HCT116 (cell line): ENCODE measurements at regions not wholly inside any gene's neighbourhood (a gene's known extent, or its start where the extent isn't known, plus 50 kb on each side); places are given as distances from the start of the nearest gene placed in this dataset.

Source experiments
- ATF3 ChIP-seq: IDR thresholded peaks from 2 replicates; pipeline ENCODE4 v1.6.1; 2012
- CTCF ChIP-seq, 3 experiments: fragments of 200-600 bp in 1 of 3; sonication (generic) in 1 of 3; IDR thresholded peaks in 2 of 3; conservative IDR thresholded peaks in 1 of 3; 2 replicates each; pipeline ENCODE4 v1.5.1; 2012 to 2017; ENCODE audit warnings: low read depth in 2 of 3, low read length in 2 of 3, antibody characterized with exemption in 1 of 3, borderline replicate concordance in 1 of 3, control low read depth in 1 of 3, mild to moderate bottlenecking in 1 of 3, mixed read lengths in 1 of 3, mixed run types in 1 of 3, moderate library complexity in 1 of 3; ENCODE audit not compliant: insufficient read depth in 1 of 3
- ELF1 ChIP-seq: IDR thresholded peaks from 2 replicates; pipeline ENCODE4 v1.6.1; 2012; ENCODE audit warnings: low read depth, borderline replicate concordance
- EZH2 ChIP-seq: fragments of 200-600 bp; sonication (generic); IDR thresholded peaks from 2 replicates; pipeline ENCODE4 v1.6.1; 2017; ENCODE audit warnings: antibody characterized with exemption, mixed run types
- EZH2phosphoT487 ChIP-seq: fragments of 200-600 bp; IDR thresholded peaks from 2 replicates; pipeline ENCODE4 v1.6.1; 2018; ENCODE audit warnings: antibody characterized with exemption, borderline replicate concordance
- MAX ChIP-seq: IDR thresholded peaks from 2 replicates; pipeline ENCODE4 v1.6.1; 2012
- POLR2A ChIP-seq: IDR thresholded peaks from 2 replicates; pipeline ENCODE4 v1.7.0; 2011; ENCODE audit warnings: borderline replicate concordance; ENCODE audit not compliant: insufficient read depth, insufficient read length; ENCODE audit errors: extremely low read depth
- POLR2AphosphoS5 ChIP-seq: IDR thresholded peaks from 2 replicates; pipeline ENCODE4 v1.6.1; 2011; ENCODE audit warnings: mild to moderate bottlenecking, low read depth, low read length, moderate library complexity
- REST ChIP-seq: IDR thresholded peaks from 2 replicates; pipeline ENCODE4 v1.6.1; 2012; ENCODE audit warnings: low read depth
- TCF7L2 ChIP-seq: IDR thresholded peaks from 2 replicates; pipeline ENCODE4 v1.7.0; 2011; ENCODE audit warnings: borderline replicate concordance, inconsistent platforms; ENCODE audit not compliant: insufficient read depth, insufficient read length; ENCODE audit errors: extremely low read depth
- YY1 ChIP-seq: IDR thresholded peaks from 2 replicates; pipeline ENCODE4 v1.6.1; 2011; ENCODE audit warnings: low read length, low read depth, moderate library complexity, mild to moderate bottlenecking; ENCODE audit not compliant: insufficient replicate concordance; ENCODE audit errors: extremely low read depth
- ZNF274 ChIP-seq: fragments of 200-500 bp; sonication (Bioruptor generic); IDR thresholded peaks from 2 replicates; pipeline ENCODE4 v1.6.1; 2014; ENCODE audit warnings: mild to moderate bottlenecking, low read depth, low read length, inconsistent platforms

GRCh38 chr4:71287305-71287704, 51.5 kb upstream of the SLC4A4 start:
- TF ChIP-seq POLR2A (no peak), TCF7L2 (no peak), EZH2 (no peak), CTCF (IDR thresholded peaks at IDR 0.05 in 2 of 3, conservative IDR thresholded peaks at IDR 0.05 in 1 of 3; ENCODE audit: borderline replicate concordance in 1 of 3, insufficient read depth in 1 of 3, low read depth in 2 of 3, low read length in 2 of 3) (no peak), MAX (no peak), POLR2AphosphoS5 (no peak), REST (no peak), ATF3 (no peak), ZNF274 (no peak), ELF1 (no peak), YY1 (no peak), EZH2phosphoT487 (no peak)
